OCI-LY7 (cell line): ENCODE measurements at regions not wholly inside any gene's neighbourhood (a gene's known extent, or its start where the extent isn't known, plus 50 kb on each side); places are given as distances from the start of the nearest gene placed in this dataset.

Experiments
- BruUV-seq: library from RNA; stranded (reverse); fragments of 400-500 nt; replicated peaks from 2 replicates; lab custom pipeline; 2021; lab: Mats Ljungman, UMichigan
- CTCF ChIA-PET: fragments of 300-600 bp; sonication (Branson Sonifier 250); formaldehyde crosslinking; loops from one replicate; lab custom pipeline; 2022; ENCODE audit warnings: antibody characterized with exemption; ENCODE audit not compliant: unreplicated experiment; lab: Charles Lee
- POLR2A ChIA-PET: fragments of 300-600 bp; sonication (Branson Sonifier 250); formaldehyde crosslinking; loops from one replicate; lab custom pipeline; 2022; ENCODE audit warnings: antibody characterized with exemption; lab: Charles Lee
- DNase-seq: peaks from one replicate; pipeline ENCODE4 v3.0.0-alpha.2; 2015; ENCODE audit warnings: low spot score
- H2AFZ ChIP-seq: fragments of 200-600 bp; sonication (generic), shearing (Covaris generic); 2 replicates; pipeline ENCODE4 v1.6.1; 2014; ENCODE audit warnings: mild to moderate bottlenecking, antibody characterized with exemption, low read length, moderate library complexity
- H3K27ac ChIP-seq: fragments of 200-600 bp; sonication (generic); 2 replicates; pipeline ENCODE4 v1.5.1; 2014; ENCODE audit warnings: mixed run types, low read depth, mild to moderate bottlenecking, moderate library complexity, low read length, inconsistent platforms; ENCODE audit not compliant: poor library complexity, severe bottlenecking
- H3K36me3 ChIP-seq: fragments of 200-600 bp; sonication (generic); 2 replicates; pipeline ENCODE4 v1.6.1; 2014; ENCODE audit warnings: mild to moderate bottlenecking, antibody characterized with exemption, low read length, moderate library complexity, mixed read lengths; ENCODE audit not compliant: insufficient read depth
- H3K4me1 ChIP-seq: fragments of 200-600 bp; sonication (generic); 2 replicates; pipeline ENCODE4 v1.5.1; 2014; ENCODE audit warnings: mild to moderate bottlenecking, low read length; ENCODE audit not compliant: insufficient read depth, poor library complexity, severe bottlenecking
- H3K4me2 ChIP-seq: fragments of 200-600 bp; sonication (generic); 2 replicates; pipeline ENCODE4 v1.6.1; 2014; ENCODE audit warnings: mild to moderate bottlenecking, low read length
- H3K4me3 ChIP-seq: fragments of 200-600 bp; sonication (generic); 2 replicates; pipeline ENCODE4 v1.5.1; 2014; ENCODE audit warnings: mild to moderate bottlenecking, low read depth, low read length; ENCODE audit not compliant: poor library complexity, severe bottlenecking
- H3K79me2 ChIP-seq: fragments of 200-600 bp; sonication (generic); 2 replicates; pipeline ENCODE4 v1.6.1; 2016; ENCODE audit warnings: low read depth, mild to moderate bottlenecking, low read length, moderate library complexity, mixed read lengths; ENCODE audit not compliant: insufficient read depth
- H3K9me2 ChIP-seq: fragments of 200-600 bp; sonication (generic); 2 replicates; pipeline ENCODE4 v1.6.1; 2016; ENCODE audit warnings: mild to moderate bottlenecking, low read length, mixed read lengths; ENCODE audit not compliant: insufficient read depth
- H3K9me3 ChIP-seq: fragments of 200-600 bp; sonication (generic); 2 replicates; pipeline ENCODE4 v1.6.1; 2014; ENCODE audit warnings: mild to moderate bottlenecking, mixed run types, low read length, mixed read lengths
- H4K20me1 ChIP-seq: fragments of 200-600 bp; sonication (generic); 2 replicates; pipeline ENCODE4 v1.6.1; 2014; ENCODE audit warnings: mild to moderate bottlenecking, antibody characterized with exemption, low read length, moderate library complexity, mixed read lengths; ENCODE audit not compliant: insufficient read depth
- EZH2phosphoT487 ChIP-seq: fragments of 200-600 bp; sonication (generic); IDR thresholded peaks from 2 replicates; pipeline ENCODE4 v1.6.1; 2018; ENCODE audit warnings: low read depth, borderline replicate concordance, mild to moderate bottlenecking, mixed run types, antibody characterized with exemption, low read length, moderate library complexity, mixed read lengths
- intact Hi-C: fragments of 100-400 bp; cut with micrococcal nuclease; formaldehyde crosslinking; loops from one replicate; pipeline ENCODE4 v1.10.0; 2022; ENCODE audit not compliant: unreplicated experiment
- TF ChIP-seq, protein P1 (sequence below): fragments of 200-600 bp; sonication (generic); conservative IDR thresholded peaks from 2 replicates; pipeline ENCODE4 v1.5.1; 2014; ENCODE audit warnings: mild to moderate bottlenecking, antibody characterized with exemption, low read length, moderate library complexity, mixed read lengths

GRCh38 chr3:134718726-134719125 is 67.9 kb upstream of the KY start:
- BruUV-seq: no TSS peak
- POLR2A ChIA-PET: no interaction called here
- Histone ChIP-seq H3K4me1 (no peaks in the 10 kb centered on the region), H3K4me2 (no peak overlapping the region), H4K20me1 (no peaks in the 10 kb centered on the region), H3K9me2 (no peaks in the 10 kb centered on the region), H2AFZ (no peak overlapping the region), H3K27ac (no peak overlapping the region), H3K9me3 (no peaks in the 10 kb centered on the region), H3K36me3 (no peaks in the 10 kb centered on the region), H3K79me2 (no peaks in the 10 kb centered on the region), H3K4me3 (no peak overlapping the region)
- TF ChIP-seq, protein P1, sequence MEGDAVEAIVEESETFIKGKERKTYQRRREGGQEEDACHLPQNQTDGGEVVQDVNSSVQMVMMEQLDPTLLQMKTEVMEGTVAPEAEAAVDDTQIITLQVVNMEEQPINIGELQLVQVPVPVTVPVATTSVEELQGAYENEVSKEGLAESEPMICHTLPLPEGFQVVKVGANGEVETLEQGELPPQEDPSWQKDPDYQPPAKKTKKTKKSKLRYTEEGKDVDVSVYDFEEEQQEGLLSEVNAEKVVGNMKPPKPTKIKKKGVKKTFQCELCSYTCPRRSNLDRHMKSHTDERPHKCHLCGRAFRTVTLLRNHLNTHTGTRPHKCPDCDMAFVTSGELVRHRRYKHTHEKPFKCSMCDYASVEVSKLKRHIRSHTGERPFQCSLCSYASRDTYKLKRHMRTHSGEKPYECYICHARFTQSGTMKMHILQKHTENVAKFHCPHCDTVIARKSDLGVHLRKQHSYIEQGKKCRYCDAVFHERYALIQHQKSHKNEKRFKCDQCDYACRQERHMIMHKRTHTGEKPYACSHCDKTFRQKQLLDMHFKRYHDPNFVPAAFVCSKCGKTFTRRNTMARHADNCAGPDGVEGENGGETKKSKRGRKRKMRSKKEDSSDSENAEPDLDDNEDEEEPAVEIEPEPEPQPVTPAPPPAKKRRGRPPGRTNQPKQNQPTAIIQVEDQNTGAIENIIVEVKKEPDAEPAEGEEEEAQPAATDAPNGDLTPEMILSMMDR: no peak
- no peak for TF ChIP-seq EZH2phosphoT487
- CTCF ChIA-PET: no interaction called here
- DNase-seq: no peak
- intact Hi-C loops: no loop called here

DNA sequence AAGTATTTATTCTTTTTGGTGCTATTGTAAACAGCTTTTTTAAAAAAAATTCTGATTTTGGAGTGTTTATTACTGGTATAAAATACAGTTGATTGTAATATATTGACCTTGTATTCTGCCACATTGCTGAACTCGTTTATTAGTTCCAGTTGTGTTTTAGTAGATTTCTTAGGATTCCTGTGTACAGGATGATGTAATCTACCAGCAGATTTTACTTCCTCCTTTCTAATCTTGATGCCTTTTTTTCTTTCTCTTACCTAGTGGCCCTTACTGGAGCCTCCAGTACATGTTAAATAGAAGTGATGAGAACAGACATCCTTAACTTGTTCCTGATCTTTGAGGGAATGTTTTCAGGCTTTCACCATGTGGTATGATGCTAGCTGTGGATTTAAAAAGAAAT is 70.4 kb upstream of the KY start:
- intact Hi-C loops: no loop called here
- Histone ChIP-seq H3K79me2 (no peaks in the 10 kb centered on the region), H3K4me2 (no peak overlapping the region), H3K9me2 (no peaks in the 10 kb centered on the region), H4K20me1 (no peaks in the 10 kb centered on the region), H3K4me1 (no peaks in the 10 kb centered on the region), H3K9me3 (no peaks in the 10 kb centered on the region), H3K27ac (no peak overlapping the region), H3K4me3 (no peak overlapping the region), H3K36me3 (no peaks in the 10 kb centered on the region), H2AFZ (no peak overlapping the region)
- no TSS peak for BruUV-seq
- POLR2A ChIA-PET: no interaction called here
- DNase-seq: no peak
- CTCF ChIA-PET: no interaction called here
- no peak for TF ChIP-seq EZH2phosphoT487

GRCh38 chr3:134722969-134723368 is 72.1 kb upstream of the EPHB1 start:
- no peaks in the 10 kb centered on the region for H3K9me2 ChIP-seq
- no peaks in the 10 kb centered on the region for H3K36me3 ChIP-seq
- ChIA-PET CTCF (no interaction called here), POLR2A (no interaction called here)
- H3K4me3 ChIP-seq: no peak overlapping the region
- no TSS peak for BruUV-seq
- no peak overlapping the region for H3K27ac ChIP-seq
- DNase-seq: no peak
- intact Hi-C loops: no loop called here
- no peaks in the 10 kb centered on the region for H3K4me1 ChIP-seq
- H3K4me2 ChIP-seq: no peak overlapping the region
- no peak for TF ChIP-seq EZH2phosphoT487
- TF ChIP-seq, protein P1: no peak
- no peak overlapping the region for H2AFZ ChIP-seq
- no peaks in the 10 kb centered on the region for H3K9me3 ChIP-seq
- no peaks in the 10 kb centered on the region for H4K20me1 ChIP-seq
- no peaks in the 10 kb centered on the region for H3K79me2 ChIP-seq
